HEK293 (cell line): ENCODE measurements at regions not wholly inside any gene's neighbourhood (a gene's known extent, or its start where the extent isn't known, plus 50 kb on each side); places are given as distances from the start of the nearest gene placed in this dataset.

ENCODE experiments used
- CTCF ChIA-PET: fragments of 350-600 bp; formaldehyde crosslinking; extraction: SDS; loops from one replicate; lab custom pipeline; 2021; ENCODE audit warnings: antibody characterized with exemption; lab: Yijun Ruan, JAX
- POLR2A ChIA-PET: fragments of 300-600 bp; formaldehyde crosslinking; extraction: SDS; loops from one replicate; lab custom pipeline; 2020; ENCODE audit warnings: antibody characterized with exemption, inconsistent platforms; lab: Yijun Ruan, JAX
- H3K27ac ChIP-seq: fragments of 200-500 bp; sonication (Bioruptor generic); 2 replicates; pipeline ENCODE4 v1.5.1; 2014; ENCODE audit warnings: low read depth, low read length, control low read depth, inconsistent platforms; ENCODE audit errors: extremely low read depth
- H3K36me3 ChIP-seq, 2 experiments: fragments of 200-500 bp in 1 of 2; sonication (Bioruptor generic) in 1 of 2; 1 replicate in 1 of 2; 2 replicates in 1 of 2; pipeline ENCODE4 v1.5.1; 2014 to 2017; ENCODE audit warnings: inconsistent platforms in 2 of 2, low read length in 2 of 2; ENCODE audit not compliant: control insufficient read depth in 2 of 2, insufficient read depth in 1 of 2
- H3K4me1 ChIP-seq: fragments of 200-500 bp; sonication (Bioruptor generic); 2 replicates; pipeline ENCODE4 v1.5.1; 2014; ENCODE audit warnings: mild to moderate bottlenecking, low read length, inconsistent platforms; ENCODE audit not compliant: control insufficient read depth, insufficient read depth
- H3K4me3 ChIP-seq: 2 replicates; pipeline ENCODE4 v1.5.1; 2011; ENCODE audit warnings: low read depth, mild to moderate bottlenecking, control low read depth, low read length, moderate library complexity
- H3K9me3 ChIP-seq: fragments of 200-500 bp; sonication (Bioruptor generic); 2 replicates; pipeline ENCODE4 v1.5.1; 2014; ENCODE audit warnings: low read depth, low read length, inconsistent platforms; ENCODE audit not compliant: control insufficient read depth, insufficient read depth
- GLI4 ChIP-seq: fragments of 450-650 bp; formaldehyde crosslinking; IDR thresholded peaks from 2 replicates; pipeline ENCODE4 v1.5.1; 2016; ENCODE audit warnings: missing biosample characterization, missing genetic modification characterization
- KLF10 ChIP-seq: fragments of 450-650 bp; IDR thresholded peaks from 2 replicates; pipeline ENCODE4 v1.5.1; 2018; ENCODE audit warnings: missing biosample characterization, mild to moderate bottlenecking, missing genetic modification characterization
- KLF8 ChIP-seq: fragments of 450-650 bp; formaldehyde crosslinking; IDR thresholded peaks from 2 replicates; pipeline ENCODE4 v1.5.1; 2016; ENCODE audit warnings: missing biosample characterization, missing genetic modification characterization
- RBAK ChIP-seq: fragments of 450-650 bp; formaldehyde crosslinking; IDR thresholded peaks from 2 replicates; pipeline ENCODE4 v1.5.1; 2016; ENCODE audit warnings: missing biosample characterization, missing genetic modification characterization
- WT1 ChIP-seq: fragments of 450-650 bp; formaldehyde crosslinking; IDR thresholded peaks from 2 replicates; pipeline ENCODE4 v1.5.1; 2016; ENCODE audit warnings: missing biosample characterization, missing genetic modification characterization
- ZBTB1 ChIP-seq: fragments of 450-650 bp; formaldehyde crosslinking; IDR thresholded peaks from 2 replicates; pipeline ENCODE4 v1.5.1; 2016; ENCODE audit warnings: missing biosample characterization, missing genetic modification characterization
- ZBTB17 ChIP-seq: fragments of 450-650 bp; formaldehyde crosslinking; IDR thresholded peaks from 2 replicates; pipeline ENCODE4 v1.5.1; 2016; ENCODE audit warnings: missing biosample characterization, missing genetic modification characterization
- ZBTB20 ChIP-seq: fragments of 450-650 bp; formaldehyde crosslinking; IDR thresholded peaks from 2 replicates; pipeline ENCODE4 v1.5.1; 2016; ENCODE audit warnings: missing biosample characterization, missing genetic modification characterization
- ZIC2 ChIP-seq: fragments of 450-650 bp; formaldehyde crosslinking; IDR thresholded peaks from 2 replicates; pipeline ENCODE4 v1.5.1; 2016; ENCODE audit warnings: missing biosample characterization, missing genetic modification characterization
- ZNF174 ChIP-seq: fragments of 450-650 bp; formaldehyde crosslinking; IDR thresholded peaks from 2 replicates; pipeline ENCODE4 v1.5.0; 2017; ENCODE audit warnings: missing biosample characterization, mild to moderate bottlenecking, missing genetic modification characterization
- ZNF24 ChIP-seq: fragments of 450-650 bp; formaldehyde crosslinking; IDR thresholded peaks from 2 replicates; pipeline ENCODE4 v1.5.1; 2016; ENCODE audit warnings: missing biosample characterization, missing genetic modification characterization
- ZNF302 ChIP-seq: fragments of 450-650 bp; formaldehyde crosslinking; IDR thresholded peaks from 2 replicates; pipeline ENCODE4 v1.5.1; 2016; ENCODE audit warnings: missing biosample characterization, missing genetic modification characterization, low read depth
- ZNF341 ChIP-seq: fragments of 450-650 bp; formaldehyde crosslinking; IDR thresholded peaks from 2 replicates; pipeline ENCODE4; 2016; ENCODE audit warnings: low read depth, missing biosample characterization, missing genetic modification characterization
- ZNF423 ChIP-seq: fragments of 450-650 bp; formaldehyde crosslinking; IDR thresholded peaks from 2 replicates; pipeline ENCODE4 v1.5.1; 2016; ENCODE audit warnings: missing biosample characterization, missing genetic modification characterization
- ZNF549 ChIP-seq: fragments of 450-650 bp; IDR thresholded peaks from 2 replicates; pipeline ENCODE4 v1.5.1; 2018; ENCODE audit warnings: missing biosample characterization, missing genetic modification characterization, mild to moderate bottlenecking, inconsistent platforms, moderate library complexity
- ZNF558 ChIP-seq: fragments of 450-650 bp; formaldehyde crosslinking; IDR thresholded peaks from 2 replicates; pipeline ENCODE4 v1.5.1; 2016; ENCODE audit warnings: missing biosample characterization, missing genetic modification characterization
- ZNF571 ChIP-seq: fragments of 450-650 bp; formaldehyde crosslinking; IDR thresholded peaks from 2 replicates; pipeline ENCODE4 v1.5.0; 2017; ENCODE audit warnings: missing biosample characterization, missing genetic modification characterization
- ZNF624 ChIP-seq: fragments of 450-650 bp; formaldehyde crosslinking; IDR thresholded peaks from 2 replicates; pipeline ENCODE4 v1.5.1; 2017; ENCODE audit warnings: missing biosample characterization, missing genetic modification characterization
- ZNF776 ChIP-seq: fragments of 450-650 bp; formaldehyde crosslinking; IDR thresholded peaks from 2 replicates; pipeline ENCODE4 v1.5.0; 2017; ENCODE audit warnings: missing biosample characterization, missing genetic modification characterization, borderline replicate concordance
- ZNF792 ChIP-seq: fragments of 450-650 bp; formaldehyde crosslinking; IDR thresholded peaks from 2 replicates; pipeline ENCODE4 v1.5.1; 2016; ENCODE audit warnings: missing biosample characterization, missing genetic modification characterization
- TF ChIP-seq, protein P1 (sequence below): fragments of 450-650 bp; formaldehyde crosslinking; IDR thresholded peaks from 2 replicates; pipeline ENCODE4 v1.5.1; 2016; ENCODE audit warnings: missing biosample characterization, missing genetic modification characterization, low read depth
- TF ChIP-seq, protein P2 (sequence below): fragments of 450-650 bp; formaldehyde crosslinking; IDR thresholded peaks from 2 replicates; pipeline ENCODE4 v1.5.1; 2016; ENCODE audit warnings: missing biosample characterization, missing genetic modification characterization
- TF ChIP-seq, protein P3 (sequence below): IDR thresholded peaks from 2 replicates; pipeline ENCODE4 v1.6.1; 2011; ENCODE audit warnings: mild to moderate bottlenecking, low read depth, low read length, borderline replicate concordance
- TF ChIP-seq, protein P4 (sequence below): fragments of 450-650 bp; formaldehyde crosslinking; IDR thresholded peaks from 2 replicates; pipeline ENCODE4 v1.5.1; 2016; ENCODE audit warnings: missing biosample characterization, missing genetic modification characterization

DNA sequence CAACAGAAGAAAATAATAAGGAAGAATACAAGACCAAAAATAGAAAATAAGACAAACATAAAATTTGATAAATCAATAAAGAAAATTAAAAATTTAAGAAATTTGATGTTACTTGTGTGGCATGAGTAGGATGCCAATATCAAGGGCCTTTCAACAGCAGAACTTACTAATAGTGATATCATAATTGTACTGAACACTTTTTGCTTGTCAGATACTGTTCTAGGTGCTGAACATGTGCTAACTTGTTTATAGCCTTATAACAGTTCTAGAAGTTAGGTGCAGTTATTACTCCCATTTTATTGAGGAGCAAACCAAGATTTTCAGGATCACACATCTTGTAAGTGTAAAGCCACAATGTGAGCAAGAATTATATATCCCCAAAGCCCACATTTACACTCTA lies 546.0 kb upstream of the EPHA5 start:
- Histone ChIP-seq H3K4me3 (no peak overlapping the region), H3K4me1 (no peaks in the 10 kb centered on the region), H3K36me3 (no peaks in the 10 kb centered on the region)
- CTCF ChIA-PET, result no interaction called here
- POLR2A ChIA-PET, result no interaction called here
- TF ChIP-seq ZNF174 (tag by site-specific recombination), result no peak
- no peak for TF ChIP-seq ZBTB17 (tag by site-specific recombination)
- no peak for TF ChIP-seq KLF8 (tag by site-specific recombination)
- TF ChIP-seq ZNF776 (tag by site-specific recombination), result no peak
- no peak for TF ChIP-seq ZBTB1 (tag by site-specific recombination)
- no peak for TF ChIP-seq ZNF558 (tag by site-specific recombination)
- no peak for TF ChIP-seq ZNF792 (tag by site-specific recombination)
- no peak for TF ChIP-seq WT1 (tag by site-specific recombination)
- no peak for TF ChIP-seq ZNF302
- TF ChIP-seq, protein P1, sequence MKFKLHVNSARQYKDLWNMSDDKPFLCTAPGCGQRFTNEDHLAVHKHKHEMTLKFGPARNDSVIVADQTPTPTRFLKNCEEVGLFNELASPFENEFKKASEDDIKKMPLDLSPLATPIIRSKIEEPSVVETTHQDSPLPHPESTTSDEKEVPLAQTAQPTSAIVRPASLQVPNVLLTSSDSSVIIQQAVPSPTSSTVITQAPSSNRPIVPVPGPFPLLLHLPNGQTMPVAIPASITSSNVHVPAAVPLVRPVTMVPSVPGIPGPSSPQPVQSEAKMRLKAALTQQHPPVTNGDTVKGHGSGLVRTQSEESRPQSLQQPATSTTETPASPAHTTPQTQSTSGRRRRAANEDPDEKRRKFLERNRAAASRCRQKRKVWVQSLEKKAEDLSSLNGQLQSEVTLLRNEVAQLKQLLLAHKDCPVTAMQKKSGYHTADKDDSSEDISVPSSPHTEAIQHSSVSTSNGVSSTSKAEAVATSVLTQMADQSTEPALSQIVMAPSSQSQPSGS (tag by site-specific recombination), result no peak
- TF ChIP-seq, all 188 proteins: peak for 0
- H3K27ac ChIP-seq, result no peak overlapping the region
- no peaks in the 10 kb centered on the region for H3K9me3 ChIP-seq

DNA sequence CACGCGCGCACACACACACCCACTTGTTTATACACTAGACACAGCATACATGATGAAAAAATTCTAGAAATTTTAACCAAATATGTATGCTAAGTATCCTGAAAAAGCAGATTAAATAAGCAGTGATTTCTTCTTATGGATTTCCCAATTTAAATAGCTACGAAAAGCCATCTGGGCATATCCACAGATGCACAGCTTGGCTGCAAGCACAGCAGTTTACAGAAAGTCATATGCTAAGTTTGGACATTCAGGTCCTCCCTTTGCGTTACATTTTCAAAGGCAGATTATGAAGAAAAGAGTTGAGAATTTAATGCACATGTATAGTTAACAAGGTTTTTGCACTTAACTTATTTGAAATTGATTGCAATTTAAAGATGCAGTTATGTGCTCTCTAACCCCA lies 542.2 kb upstream of the EPHA5 start:
- Histone ChIP-seq H3K4me3 (no peak overlapping the region), H3K4me1 (no peaks in the 10 kb centered on the region), H3K9me3 (no peaks in the 10 kb centered on the region), H3K36me3 (no peaks in the 10 kb centered on the region), H3K27ac (no peak overlapping the region)
- POLR2A ChIA-PET, result no interaction called here
- TF ChIP-seq ZNF24 (tag by site-specific recombination) (no peak), KLF10 (tag by site-specific recombination) (no peak), ZNF341 (tag by site-specific recombination) (no peak), ZIC2 (tag by site-specific recombination) (no peak), ZBTB20 (tag by site-specific recombination) (no peak)
- CTCF ChIA-PET, result no interaction called here

DNA sequence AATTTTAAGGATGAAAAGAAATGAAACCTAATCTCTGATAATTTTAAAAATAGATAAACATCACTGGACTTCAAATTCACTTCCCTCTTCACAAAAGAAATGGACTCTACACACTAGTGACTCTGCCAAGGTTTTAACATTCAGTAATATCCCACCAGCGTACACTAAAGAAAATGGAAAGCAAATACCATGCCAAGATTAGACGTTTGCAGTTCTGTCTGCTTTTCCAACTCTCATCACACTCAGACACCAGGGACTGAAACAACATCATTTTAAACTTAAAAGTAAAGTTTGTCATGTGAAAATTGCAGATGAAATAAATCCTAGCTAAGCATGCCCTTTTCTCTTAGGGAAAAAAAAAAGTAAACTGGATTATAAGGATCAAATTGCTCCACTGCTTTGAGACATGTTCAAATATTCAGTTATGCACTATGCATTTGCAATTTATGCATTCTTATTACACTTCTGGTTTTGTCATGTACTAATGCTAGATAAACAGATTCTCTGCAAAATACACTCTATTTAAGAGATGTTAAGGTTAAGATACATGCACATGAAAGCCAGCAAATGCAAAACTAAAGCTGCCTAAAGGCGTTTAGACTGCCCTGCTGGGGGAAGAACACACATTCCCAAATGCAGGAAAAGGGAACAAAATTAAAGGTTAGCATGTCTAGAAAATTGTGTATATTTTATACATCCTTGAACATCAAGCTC lies 534.4 kb upstream of the EPHA5 start:
- Histone ChIP-seq H3K4me1 (no peaks in the 10 kb centered on the region), H3K36me3 (no peaks in the 10 kb centered on the region), H3K27ac (no peak overlapping the region), H3K4me3 (no peak overlapping the region), H3K9me3 (no peaks in the 10 kb centered on the region)
- ChIA-PET POLR2A (no interaction called here), CTCF (interaction anchor here (0.6 kb wide), 1 partner anchor 85 kb away, joined by 3 read pairs; no protein-coding TSS in a partner anchor)
- TF ChIP-seq, protein P2, sequence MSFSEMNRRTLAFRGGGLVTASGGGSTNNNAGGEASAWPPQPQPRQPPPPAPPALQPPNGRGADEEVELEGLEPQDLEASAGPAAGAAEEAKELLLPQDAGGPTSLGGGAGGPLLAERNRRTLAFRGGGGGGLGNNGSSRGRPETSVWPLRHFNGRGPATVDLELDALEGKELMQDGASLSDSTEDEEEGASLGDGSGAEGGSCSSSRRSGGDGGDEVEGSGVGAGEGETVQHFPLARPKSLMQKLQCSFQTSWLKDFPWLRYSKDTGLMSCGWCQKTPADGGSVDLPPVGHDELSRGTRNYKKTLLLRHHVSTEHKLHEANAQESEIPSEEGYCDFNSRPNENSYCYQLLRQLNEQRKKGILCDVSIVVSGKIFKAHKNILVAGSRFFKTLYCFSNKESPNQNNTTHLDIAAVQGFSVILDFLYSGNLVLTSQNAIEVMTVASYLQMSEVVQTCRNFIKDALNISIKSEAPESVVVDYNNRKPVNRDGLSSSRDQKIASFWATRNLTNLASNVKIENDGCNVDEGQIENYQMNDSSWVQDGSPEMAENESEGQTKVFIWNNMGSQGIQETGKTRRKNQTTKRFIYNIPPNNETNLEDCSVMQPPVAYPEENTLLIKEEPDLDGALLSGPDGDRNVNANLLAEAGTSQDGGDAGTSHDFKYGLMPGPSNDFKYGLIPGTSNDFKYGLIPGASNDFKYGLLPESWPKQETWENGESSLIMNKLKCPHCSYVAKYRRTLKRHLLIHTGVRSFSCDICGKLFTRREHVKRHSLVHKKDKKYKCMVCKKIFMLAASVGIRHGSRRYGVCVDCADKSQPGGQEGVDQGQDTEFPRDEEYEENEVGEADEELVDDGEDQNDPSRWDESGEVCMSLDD (tag by site-specific recombination), result no peak
- TF ChIP-seq ZNF776 (tag by site-specific recombination), result no peak
- TF ChIP-seq ZNF571 (tag by site-specific recombination), result no peak
- no peak for TF ChIP-seq GLI4 (tag by site-specific recombination)
- no peak for TF ChIP-seq WT1 (tag by site-specific recombination)
- TF ChIP-seq, protein P3, sequence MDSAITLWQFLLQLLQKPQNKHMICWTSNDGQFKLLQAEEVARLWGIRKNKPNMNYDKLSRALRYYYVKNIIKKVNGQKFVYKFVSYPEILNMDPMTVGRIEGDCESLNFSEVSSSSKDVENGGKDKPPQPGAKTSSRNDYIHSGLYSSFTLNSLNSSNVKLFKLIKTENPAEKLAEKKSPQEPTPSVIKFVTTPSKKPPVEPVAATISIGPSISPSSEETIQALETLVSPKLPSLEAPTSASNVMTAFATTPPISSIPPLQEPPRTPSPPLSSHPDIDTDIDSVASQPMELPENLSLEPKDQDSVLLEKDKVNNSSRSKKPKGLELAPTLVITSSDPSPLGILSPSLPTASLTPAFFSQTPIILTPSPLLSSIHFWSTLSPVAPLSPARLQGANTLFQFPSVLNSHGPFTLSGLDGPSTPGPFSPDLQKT, result no peak
- no peak for TF ChIP-seq RBAK (tag by site-specific recombination)
- no peak for TF ChIP-seq ZNF423
- TF ChIP-seq ZNF549 (tag by site-specific recombination), result no peak
- TF ChIP-seq ZNF624 (tag by site-specific recombination), result no peak
- TF ChIP-seq ZNF302, result no peak
- TF ChIP-seq, protein P4, sequence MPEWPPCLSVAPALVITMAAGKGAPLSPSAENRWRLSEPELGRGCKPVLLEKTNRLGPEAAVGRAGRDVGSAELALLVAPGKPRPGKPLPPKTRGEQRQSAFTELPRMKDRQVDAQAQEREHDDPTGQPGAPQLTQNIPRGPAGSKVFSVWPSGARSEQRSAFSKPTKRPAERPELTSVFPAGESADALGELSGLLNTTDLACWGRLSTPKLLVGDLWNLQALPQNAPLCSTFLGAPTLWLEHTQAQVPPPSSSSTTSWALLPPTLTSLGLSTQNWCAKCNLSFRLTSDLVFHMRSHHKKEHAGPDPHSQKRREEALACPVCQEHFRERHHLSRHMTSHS (tag by site-specific recombination), result no peak
